Choroid plexus epithelial cell (primary cell): ENCODE measurements at regions not wholly inside any gene's neighbourhood (a gene's known extent, or its start where the extent isn't known, plus 50 kb on each side); places are given as distances from the start of the nearest gene placed in this dataset.

Source experiments
- DNase-seq: peaks from one replicate; pipeline ENCODE4 v3.0.0-alpha.2; 2010; ENCODE audit warnings: low read depth
- H3K4me3 ChIP-seq: 2 replicates; pipeline ENCODE4 v1.5.1; 2011; ENCODE audit warnings: low read depth, mild to moderate bottlenecking, control low read depth, low read length, moderate library complexity
- TF ChIP-seq, protein P1 (sequence below): conservative IDR thresholded peaks from 2 replicates; pipeline ENCODE4 v1.5.1; 2011; ENCODE audit warnings: low read depth, mild to moderate bottlenecking, control low read depth, inconsistent platforms, low read length, moderate library complexity

DNA sequence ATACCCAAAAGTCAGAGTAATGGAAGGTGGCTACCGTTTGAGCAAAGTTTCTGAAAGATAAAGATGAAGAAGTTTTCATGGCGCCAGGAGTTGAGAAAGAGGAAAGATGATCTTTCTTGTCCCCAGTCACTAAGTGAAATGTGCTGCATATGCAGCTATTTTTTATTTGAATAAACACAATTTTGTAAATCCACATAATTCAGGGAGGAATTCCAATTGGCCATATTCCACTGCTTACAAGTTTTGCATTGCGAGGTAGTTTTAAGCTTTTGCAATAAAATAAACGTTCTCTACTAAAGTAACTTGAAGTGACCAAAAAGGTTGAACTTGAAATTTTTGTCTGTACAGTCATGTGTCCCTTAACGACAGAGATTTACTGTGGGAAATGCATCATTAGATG, 139.3 kb upstream of the VCX2 start:
- H3K4me3 ChIP-seq, result no peak overlapping the region
- TF ChIP-seq, protein P1, sequence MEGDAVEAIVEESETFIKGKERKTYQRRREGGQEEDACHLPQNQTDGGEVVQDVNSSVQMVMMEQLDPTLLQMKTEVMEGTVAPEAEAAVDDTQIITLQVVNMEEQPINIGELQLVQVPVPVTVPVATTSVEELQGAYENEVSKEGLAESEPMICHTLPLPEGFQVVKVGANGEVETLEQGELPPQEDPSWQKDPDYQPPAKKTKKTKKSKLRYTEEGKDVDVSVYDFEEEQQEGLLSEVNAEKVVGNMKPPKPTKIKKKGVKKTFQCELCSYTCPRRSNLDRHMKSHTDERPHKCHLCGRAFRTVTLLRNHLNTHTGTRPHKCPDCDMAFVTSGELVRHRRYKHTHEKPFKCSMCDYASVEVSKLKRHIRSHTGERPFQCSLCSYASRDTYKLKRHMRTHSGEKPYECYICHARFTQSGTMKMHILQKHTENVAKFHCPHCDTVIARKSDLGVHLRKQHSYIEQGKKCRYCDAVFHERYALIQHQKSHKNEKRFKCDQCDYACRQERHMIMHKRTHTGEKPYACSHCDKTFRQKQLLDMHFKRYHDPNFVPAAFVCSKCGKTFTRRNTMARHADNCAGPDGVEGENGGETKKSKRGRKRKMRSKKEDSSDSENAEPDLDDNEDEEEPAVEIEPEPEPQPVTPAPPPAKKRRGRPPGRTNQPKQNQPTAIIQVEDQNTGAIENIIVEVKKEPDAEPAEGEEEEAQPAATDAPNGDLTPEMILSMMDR, result no peak
- no peak for DNase-seq

DNA sequence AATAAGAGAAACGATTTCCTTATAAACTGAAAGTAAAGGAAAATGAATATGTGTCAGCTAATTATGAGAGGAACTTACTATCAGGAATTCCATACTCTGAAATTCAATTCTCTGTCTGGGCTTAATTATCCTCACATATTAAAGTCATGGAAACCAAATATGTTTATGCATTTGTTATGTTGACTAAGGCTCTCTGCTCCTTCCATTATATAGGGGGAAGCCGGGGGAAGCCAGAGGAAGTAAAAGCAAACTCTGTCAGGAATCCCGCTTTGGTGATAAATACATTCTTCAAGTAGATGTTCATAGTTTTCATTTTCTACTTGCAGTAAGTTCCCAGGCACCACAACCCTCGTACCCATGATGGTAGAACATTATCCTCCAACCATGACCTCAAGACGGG, 142.8 kb upstream of the VCX2 start:
- TF ChIP-seq, protein P1, result no peak
- DNase-seq, result no peak

DNA sequence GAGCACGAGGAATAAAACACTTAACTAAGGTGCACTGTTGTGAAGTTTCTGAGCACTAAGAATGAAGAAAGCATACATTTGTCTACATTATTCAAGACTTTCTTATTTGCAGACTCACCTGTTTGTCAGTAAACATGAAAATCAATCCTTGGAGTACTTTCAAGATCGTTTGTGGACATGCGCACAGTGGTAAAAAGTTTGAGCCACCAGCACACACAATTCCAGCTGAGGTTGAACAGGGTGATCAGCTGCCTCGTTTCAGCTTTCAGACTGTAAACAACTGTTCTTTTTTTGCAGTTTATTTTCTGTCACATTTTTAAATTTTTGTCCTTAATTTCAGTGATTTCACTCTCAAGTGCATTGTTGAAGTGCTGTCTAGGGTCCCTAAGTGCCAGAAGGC, 143.8 kb upstream of the VCX2 start:
- DNase-seq, result no peak
- no peak overlapping the region for H3K4me3 ChIP-seq
- TF ChIP-seq, protein P1, result no peak

More for the DNA sequence above, 142.8 kb upstream of the VCX2 start:
- no peak overlapping the region for H3K4me3 ChIP-seq

DNA sequence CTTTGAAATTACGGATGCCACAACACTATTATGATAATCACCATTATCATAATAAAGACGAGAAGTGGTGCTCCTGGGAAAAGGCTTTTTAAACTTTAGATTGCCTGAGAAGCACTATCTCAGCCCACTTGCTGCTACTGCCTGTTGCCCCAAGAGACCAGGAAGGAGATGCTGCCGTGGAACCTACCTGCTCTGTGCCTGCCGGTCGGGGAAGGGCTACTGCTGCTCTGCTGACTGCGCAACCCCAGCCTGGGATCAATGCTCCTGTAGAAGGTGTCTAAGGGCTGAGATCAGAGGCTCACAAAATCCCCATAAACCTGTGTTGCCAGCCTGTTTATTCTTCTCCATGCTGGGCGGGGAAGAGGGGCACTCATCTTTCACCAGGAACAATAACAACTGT, 145.3 kb upstream of the VCX3B start:
- no peak for DNase-seq
- TF ChIP-seq, protein P1, result no peak
- no peak overlapping the region for H3K4me3 ChIP-seq

DNA sequence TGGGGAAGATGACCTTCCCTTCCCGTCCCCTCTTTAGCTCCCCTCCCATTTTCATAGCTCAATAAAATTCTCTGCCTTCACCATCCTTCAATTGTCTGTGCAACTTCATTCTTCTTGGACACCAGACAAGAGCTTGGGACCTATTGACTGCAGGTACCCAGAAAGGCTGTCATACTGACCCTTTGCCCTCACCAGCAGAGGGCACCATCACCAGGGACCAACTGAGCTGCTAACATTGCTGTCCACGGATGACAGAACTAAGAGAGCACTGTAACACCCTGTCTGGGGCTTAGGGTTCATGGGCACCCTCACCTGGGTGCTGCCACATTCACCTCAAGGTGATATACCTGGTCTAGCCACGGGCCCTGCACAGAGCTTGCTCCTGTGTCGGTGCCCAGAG, 141.3 kb upstream of the VCX3B start:
- TF ChIP-seq, protein P1, result no peak
- no peak overlapping the region for H3K4me3 ChIP-seq
- DNase-seq, result no peak

DNA sequence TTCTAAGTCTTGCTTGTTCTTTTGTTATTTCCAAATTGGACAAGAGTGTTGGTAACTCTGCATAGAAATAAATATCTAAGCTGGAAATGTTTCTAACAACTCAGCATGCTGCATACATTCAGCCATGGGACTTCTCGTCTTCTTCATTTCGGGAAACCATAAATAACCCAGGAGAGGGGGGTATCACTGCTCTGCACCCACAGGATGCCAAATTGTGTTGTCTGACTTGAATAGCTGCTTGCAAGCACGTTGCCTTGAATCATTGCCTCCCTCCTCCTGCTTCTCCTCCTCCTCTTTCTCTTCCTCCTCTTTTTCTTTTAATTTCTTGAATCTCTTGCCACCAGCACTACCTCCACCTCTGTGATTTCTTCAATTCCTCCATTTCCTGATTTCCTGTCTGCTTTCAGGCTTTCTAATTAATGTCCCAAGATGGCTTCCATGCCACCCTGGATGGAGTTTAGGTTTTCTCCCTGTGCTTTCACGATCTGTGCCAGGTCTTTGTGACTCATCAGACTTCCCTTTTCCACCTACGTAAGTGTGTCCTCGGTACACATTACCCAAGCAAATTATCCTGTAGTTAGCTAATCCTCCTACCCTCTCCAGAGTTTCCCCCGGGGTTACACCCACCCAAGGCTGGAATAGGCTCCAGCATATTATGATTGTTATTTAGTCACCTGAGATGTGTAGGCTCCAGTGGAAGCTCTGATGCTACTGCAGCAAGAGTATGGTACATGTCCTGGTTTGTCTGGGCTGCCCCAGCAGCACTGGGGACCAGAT, 122.6 kb upstream of the VCX3B start:
- TF ChIP-seq, protein P1, result no peak
- H3K4me3 ChIP-seq, result no peak overlapping the region
- DNase-seq, result no peak

DNA sequence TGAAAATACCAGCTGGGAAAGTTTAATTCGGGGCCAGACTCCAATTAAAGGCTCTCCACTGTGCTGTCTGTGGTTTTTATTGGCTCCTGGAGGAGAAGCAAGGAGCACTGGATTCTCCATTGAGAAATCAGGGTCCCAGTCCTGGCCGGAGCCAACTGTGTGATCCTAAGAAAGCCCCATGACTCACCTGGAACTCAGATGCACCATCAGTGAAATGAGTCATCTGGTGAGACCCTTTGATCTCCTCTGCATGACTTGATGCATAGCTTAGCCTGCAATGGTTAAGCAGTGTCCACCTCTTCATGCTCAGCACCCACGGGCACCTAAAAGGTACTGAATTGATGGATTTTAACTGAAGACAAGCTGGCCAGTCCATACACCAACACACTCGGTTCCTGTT, 119.2 kb upstream of the VCX3B start:
- TF ChIP-seq, protein P1, result no peak
- H3K4me3 ChIP-seq, result no peak overlapping the region
- DNase-seq, result no peak
